CD8-positive, alpha-beta memory T cell (primary cell): ENCODE measurements at regions not wholly inside any gene's neighbourhood (a gene's known extent, or its start where the extent isn't known, plus 50 kb on each side); places are given as distances from the start of the nearest gene placed in this dataset.

ENCODE experiments used
- CTCF ChIA-PET: fragments of 350-600 bp; sonication (Branson Sonifier 250); formaldehyde crosslinking; loops from one replicate; lab custom pipeline; 2021; ENCODE audit warnings: antibody characterized with exemption; lab: Charles Lee
- POLR2A ChIA-PET: fragments of 350-600 bp; sonication (Branson Sonifier 250); formaldehyde crosslinking; loops from one replicate; lab custom pipeline; 2021; ENCODE audit warnings: antibody characterized with exemption; lab: Charles Lee
- DNase-seq, 5 donors: peaks; one replicate each; pipeline versions ENCODE4 v3.0.0 to v3.0.0-alpha.2; 2020 to 2022; ENCODE audit warnings: mixed read lengths in 1 of 5
- H3K27ac ChIP-seq: one replicate; pipeline ENCODE4 v1.7.0; 2013; ENCODE audit warnings: low read depth, mild to moderate bottlenecking, low read length, moderate library complexity
- H3K27me3 ChIP-seq: 2 replicates; pipeline ENCODE4 v1.7.0; 2013; ENCODE audit warnings: low read length, mild to moderate bottlenecking; ENCODE audit not compliant: insufficient read depth, poor library complexity, severe bottlenecking
- H3K36me3 ChIP-seq: 2 replicates; pipeline ENCODE4 v1.7.0; 2013; ENCODE audit warnings: mild to moderate bottlenecking, low read length, moderate library complexity; ENCODE audit not compliant: insufficient read depth
- H3K4me1 ChIP-seq: 2 replicates; pipeline ENCODE4 v1.7.0; 2013; ENCODE audit warnings: mild to moderate bottlenecking, low read length, moderate library complexity; ENCODE audit not compliant: insufficient read depth
- H3K4me3 ChIP-seq: 2 replicates; pipeline ENCODE4 v1.7.0; 2013; ENCODE audit warnings: mild to moderate bottlenecking, low read length
- H3K9me3 ChIP-seq: 2 replicates; pipeline ENCODE4 v1.7.0; 2013; ENCODE audit warnings: mild to moderate bottlenecking, low read length
- H3K27ac Mint-ChIP-seq, 8 donors: one replicate each; pipeline ENCODE4 v1.8.0; 2020 to 2021; ENCODE audit warnings: mixed read lengths in 8 of 8, mild to moderate bottlenecking in 6 of 8, inconsistent platforms in 3 of 8, moderate library complexity in 3 of 8
- H3K27me3 Mint-ChIP-seq, 2 donors: one replicate each; pipeline ENCODE4 v1.8.0; 2020 to 2021; ENCODE audit warnings: mixed read lengths in 2 of 2, mild to moderate bottlenecking in 1 of 2, moderate library complexity in 1 of 2
- H3K36me3 Mint-ChIP-seq, 3 donors: one replicate each; pipeline ENCODE4 v1.8.0; 2020 to 2021; ENCODE audit warnings: mixed read lengths in 3 of 3, inconsistent platforms in 1 of 3, mild to moderate bottlenecking in 1 of 3
- H3K4me1 Mint-ChIP-seq, 3 donors: one replicate each; pipeline ENCODE4 v1.8.0; 2020 to 2021; ENCODE audit warnings: mixed read lengths in 3 of 3, inconsistent platforms in 1 of 3, mild to moderate bottlenecking in 1 of 3
- H3K4me3 Mint-ChIP-seq, 7 donors: one replicate each; pipeline ENCODE4 v1.8.0; 2020 to 2021; ENCODE audit warnings: mixed read lengths in 7 of 7, mild to moderate bottlenecking in 6 of 7, moderate library complexity in 4 of 7, inconsistent platforms in 2 of 7
- H3K9me3 Mint-ChIP-seq, 5 donors: one replicate each; pipeline ENCODE4 v1.8.0; 2020 to 2022; ENCODE audit warnings: mixed read lengths in 5 of 5, mild to moderate bottlenecking in 3 of 5, moderate library complexity in 2 of 5, inconsistent platforms in 1 of 5

DNA sequence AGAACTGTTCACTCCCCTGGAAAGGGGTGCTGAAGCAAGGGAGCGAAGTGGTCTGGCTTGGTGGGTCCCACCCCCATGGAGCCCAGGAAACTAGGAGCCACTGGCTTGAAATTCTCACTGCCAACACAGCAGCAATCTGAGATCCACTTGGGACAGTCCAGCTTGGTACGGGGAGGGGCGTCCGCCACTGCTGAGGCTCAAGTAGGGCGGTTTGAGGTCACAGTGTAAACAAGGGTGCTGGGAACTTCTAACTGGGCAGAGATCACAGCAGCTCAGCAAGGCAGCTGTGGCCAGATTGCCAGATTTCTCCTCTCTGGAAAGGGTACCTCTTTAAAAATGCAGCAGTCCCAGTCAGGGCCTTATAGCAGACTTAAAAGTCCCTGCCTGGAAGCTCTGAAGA is 53.9 kb upstream of the GALNTL6 start:
- Histone ChIP-seq H3K36me3 (no peaks in the 10 kb centered on the region), H3K27me3 (no peaks in the 10 kb centered on the region), H3K4me3 (no peak overlapping the region), H3K4me1 (no peaks in the 10 kb centered on the region), H3K27ac (no peak overlapping the region), H3K9me3 (no peaks in the 10 kb centered on the region)
- POLR2A ChIA-PET: no interaction called here
- no peak overlapping the region for H3K4me3 Mint-ChIP-seq
- peaks cover 0 to 2% of the 10 kb centered on the region in 2 donors for H3K27me3 Mint-ChIP-seq
- no peaks in the 10 kb centered on the region for H3K36me3 Mint-ChIP-seq
- H3K9me3 Mint-ChIP-seq: peaks cover 10 to 41% (median 16%) of the 10 kb centered on the region in 5 donors
- H3K4me1 Mint-ChIP-seq: no peaks in the 10 kb centered on the region
- no peak for DNase-seq
- CTCF ChIA-PET: no interaction called here
- no peak overlapping the region for H3K27ac Mint-ChIP-seq

DNA sequence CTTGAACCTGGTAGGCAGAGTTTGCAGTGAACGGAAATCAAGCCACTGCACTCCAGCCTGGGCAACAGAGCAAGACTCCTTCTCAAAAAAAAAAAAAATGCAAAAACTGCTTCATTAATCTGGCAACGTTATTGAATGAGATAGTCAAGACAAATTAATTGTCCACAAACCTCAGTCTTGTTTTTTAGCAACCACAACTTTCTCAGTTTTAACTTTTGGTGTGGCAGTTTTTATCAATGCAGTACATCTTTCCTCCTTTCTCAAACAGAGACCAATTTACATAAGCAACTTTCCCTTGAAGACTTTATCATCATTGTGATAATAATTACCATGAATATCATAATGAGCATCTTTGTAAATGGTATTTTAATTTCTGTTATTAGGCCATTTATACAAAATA is 61.7 kb upstream of the GALNTL6 start:
- H3K4me1 Mint-ChIP-seq: no peaks in the 10 kb centered on the region
- no peak overlapping the region for H3K4me3 Mint-ChIP-seq
- no peak overlapping the region for H3K27ac Mint-ChIP-seq
- Histone ChIP-seq H3K36me3 (no peaks in the 10 kb centered on the region), H3K4me1 (no peaks in the 10 kb centered on the region), H3K9me3 (no peaks in the 10 kb centered on the region), H3K27me3 (no peaks in the 10 kb centered on the region), H3K27ac (no peak overlapping the region), H3K4me3 (no peak overlapping the region)
- H3K27me3 Mint-ChIP-seq: peaks cover 0 to 2% of the 10 kb centered on the region in 2 donors
- peaks cover 3 to 16% (median 8%) of the 10 kb centered on the region in 5 donors for H3K9me3 Mint-ChIP-seq
- DNase-seq: no peak
- no peaks in the 10 kb centered on the region for H3K36me3 Mint-ChIP-seq
- POLR2A ChIA-PET: no interaction called here
- CTCF ChIA-PET: no interaction called here

DNA sequence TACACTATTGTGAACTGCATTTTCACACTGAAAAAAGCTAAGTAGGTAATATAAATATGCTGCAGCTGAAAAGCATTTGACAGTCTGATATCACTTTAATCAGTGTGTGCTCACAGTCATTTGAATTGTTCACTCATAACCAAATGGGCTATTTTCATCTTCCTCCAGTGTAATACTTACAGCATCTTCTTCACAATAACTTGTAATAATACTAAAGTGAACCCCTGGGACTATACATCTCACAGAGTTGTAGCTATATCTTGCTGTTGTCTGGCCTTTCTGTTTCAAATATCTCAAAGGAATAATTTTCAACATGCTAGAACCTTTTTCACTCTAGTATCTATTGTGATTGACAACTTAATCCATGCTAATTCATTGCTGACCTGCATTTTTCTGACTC is 66.8 kb upstream of the GALNTL6 start:
- Histone ChIP-seq H3K36me3 (no peaks in the 10 kb centered on the region), H3K27me3 (no peaks in the 10 kb centered on the region), H3K9me3 (no peaks in the 10 kb centered on the region), H3K4me1 (no peaks in the 10 kb centered on the region), H3K4me3 (no peak overlapping the region), H3K27ac (no peak overlapping the region)
- CTCF ChIA-PET: no interaction called here
- H3K4me3 Mint-ChIP-seq: no peak overlapping the region
- peaks cover 0 to 2% (median 0%) of the 10 kb centered on the region in 3 donors for H3K36me3 Mint-ChIP-seq
- H3K27ac Mint-ChIP-seq: no peak overlapping the region
- no peaks in the 10 kb centered on the region for H3K4me1 Mint-ChIP-seq
- DNase-seq: no peak
- H3K9me3 Mint-ChIP-seq: peaks cover 0 to 14% (median 4%) of the 10 kb centered on the region in 5 donors
- POLR2A ChIA-PET: no interaction called here
- no peaks in the 10 kb centered on the region for H3K27me3 Mint-ChIP-seq

DNA sequence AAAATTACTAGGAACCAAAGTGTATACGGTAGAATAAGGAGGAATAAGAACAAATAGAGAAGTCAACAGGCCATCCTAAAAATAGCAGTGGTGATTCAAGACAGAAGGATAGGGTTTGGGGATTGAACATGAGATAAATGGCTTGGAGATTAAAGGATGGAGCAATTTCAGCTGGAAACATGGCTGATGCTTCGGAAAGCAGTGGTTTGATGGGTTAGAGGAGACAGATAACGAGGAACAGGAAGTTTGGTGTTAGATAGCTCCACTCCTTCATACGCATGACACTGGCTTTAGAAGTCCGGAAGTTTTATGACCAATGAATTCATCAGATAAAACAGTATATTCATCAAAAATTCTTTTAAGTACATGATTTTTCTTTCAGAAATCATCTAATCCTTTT is 70.8 kb upstream of the GALNTL6 start:
- Histone ChIP-seq H3K4me1 (no peaks in the 10 kb centered on the region), H3K36me3 (no peaks in the 10 kb centered on the region), H3K9me3 (no peaks in the 10 kb centered on the region), H3K27me3 (no peaks in the 10 kb centered on the region), H3K4me3 (no peak overlapping the region), H3K27ac (no peak overlapping the region)
- Mint-ChIP-seq H3K9me3 (peaks cover 0 to 19% (median 6%) of the 10 kb centered on the region in 5 donors), H3K27me3 (no peaks in the 10 kb centered on the region), H3K4me1 (no peaks in the 10 kb centered on the region), H3K36me3 (peaks cover 0 to 2% (median 0%) of the 10 kb centered on the region in 3 donors), H3K4me3 (no peak overlapping the region), H3K27ac (no peak overlapping the region)
- ChIA-PET CTCF (no interaction called here), POLR2A (no interaction called here)
- no peak for DNase-seq

DNA sequence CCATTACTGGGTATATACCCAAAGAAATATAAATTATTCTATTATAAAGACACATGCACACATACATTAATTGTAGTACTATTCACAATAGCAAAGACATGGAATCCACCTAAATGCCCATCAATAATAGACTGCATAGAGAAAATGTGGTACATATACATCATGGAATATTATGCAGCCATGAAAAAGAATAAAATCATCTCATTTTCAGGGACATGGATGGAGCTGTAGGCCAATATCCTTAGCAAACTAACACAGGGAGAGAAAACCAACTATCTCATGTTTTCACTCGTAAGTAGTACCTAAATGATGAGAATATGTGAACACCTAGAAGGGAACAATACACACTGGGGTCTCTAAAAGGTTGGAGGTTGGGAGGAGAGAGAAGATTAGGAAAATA is 86.0 kb upstream of the GALNTL6 start:
- H3K9me3 ChIP-seq: no peaks in the 10 kb centered on the region
- H3K27ac ChIP-seq: no peak overlapping the region
- Mint-ChIP-seq H3K36me3 (no peaks in the 10 kb centered on the region), H3K27me3 (no peaks in the 10 kb centered on the region), H3K27ac (no peak overlapping the region), H3K4me3 (no peak overlapping the region), H3K9me3 (peaks cover 11 to 37% (median 21%) of the 10 kb centered on the region in 5 donors), H3K4me1 (no peaks in the 10 kb centered on the region)
- no peak overlapping the region for H3K4me3 ChIP-seq
- no peak for DNase-seq
- ChIA-PET CTCF (no interaction called here), POLR2A (no interaction called here)
- H3K4me1 ChIP-seq: no peaks in the 10 kb centered on the region
- no peaks in the 10 kb centered on the region for H3K36me3 ChIP-seq
- H3K27me3 ChIP-seq: no peaks in the 10 kb centered on the region

DNA sequence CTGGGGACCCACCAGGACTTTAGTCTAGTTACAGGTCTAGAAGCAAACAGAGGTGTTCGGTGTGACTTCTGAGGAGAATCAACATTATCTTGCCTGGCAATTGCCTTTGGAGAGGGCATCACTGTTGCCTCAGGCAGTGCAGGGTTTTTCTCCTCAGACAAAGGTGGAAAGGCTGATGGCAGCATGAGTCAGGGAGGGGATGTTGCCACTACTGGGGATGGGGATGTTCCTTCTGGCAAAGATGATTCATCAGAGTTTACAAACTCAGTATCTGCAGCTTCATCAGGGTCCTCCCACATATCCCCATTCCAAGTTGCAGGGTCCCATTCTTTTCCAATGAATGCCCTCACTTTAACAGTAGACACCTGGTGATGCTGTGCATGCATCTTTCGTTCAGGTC is 91.3 kb upstream of the GALNTL6 start:
- no peak for DNase-seq
- Histone ChIP-seq H3K27me3 (no peaks in the 10 kb centered on the region), H3K9me3 (no peaks in the 10 kb centered on the region), H3K4me1 (no peaks in the 10 kb centered on the region), H3K36me3 (no peaks in the 10 kb centered on the region), H3K4me3 (no peak overlapping the region), H3K27ac (no peak overlapping the region)
- ChIA-PET CTCF (no interaction called here), POLR2A (no interaction called here)
- H3K4me3 Mint-ChIP-seq: no peak overlapping the region
- H3K4me1 Mint-ChIP-seq: no peaks in the 10 kb centered on the region
- H3K27me3 Mint-ChIP-seq: peaks cover 0 to 1% of the 10 kb centered on the region in 2 donors
- H3K36me3 Mint-ChIP-seq: no peaks in the 10 kb centered on the region
- H3K27ac Mint-ChIP-seq: no peak overlapping the region
- peaks cover 12 to 17% (median 12%) of the 10 kb centered on the region in 5 donors for H3K9me3 Mint-ChIP-seq

DNA sequence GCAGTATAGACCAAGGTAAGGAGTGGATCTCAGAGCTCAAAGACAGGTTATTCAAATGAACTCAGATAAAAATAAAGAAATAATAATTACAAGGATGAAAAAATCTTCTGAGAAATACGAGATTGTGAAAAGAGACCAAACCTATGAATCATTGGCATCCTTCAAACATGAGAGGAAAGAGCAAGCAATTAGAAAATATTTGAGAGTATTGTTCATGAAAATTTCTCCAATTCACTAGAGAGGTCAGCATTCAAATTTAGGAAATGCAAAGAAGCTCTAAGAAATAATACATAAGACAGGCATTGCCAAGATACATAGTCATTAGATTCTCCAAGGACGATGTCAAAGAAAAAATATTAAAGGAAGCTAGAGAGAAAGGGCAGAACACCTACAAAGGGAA is 93.5 kb upstream of the GALNTL6 start:
- H3K27me3 ChIP-seq: no peaks in the 10 kb centered on the region
- no peak overlapping the region for H3K27ac ChIP-seq
- ChIA-PET POLR2A (no interaction called here), CTCF (no interaction called here)
- Mint-ChIP-seq H3K36me3 (no peaks in the 10 kb centered on the region), H3K4me1 (no peaks in the 10 kb centered on the region), H3K27me3 (peaks cover 0 to 1% of the 10 kb centered on the region in 2 donors), H3K4me3 (no peak overlapping the region), H3K9me3 (peaks cover 9 to 17% (median 12%) of the 10 kb centered on the region in 5 donors), H3K27ac (no peak overlapping the region)
- H3K4me1 ChIP-seq: no peaks in the 10 kb centered on the region
- H3K36me3 ChIP-seq: no peaks in the 10 kb centered on the region
- no peaks in the 10 kb centered on the region for H3K9me3 ChIP-seq
- DNase-seq: no peak
- no peak overlapping the region for H3K4me3 ChIP-seq

DNA sequence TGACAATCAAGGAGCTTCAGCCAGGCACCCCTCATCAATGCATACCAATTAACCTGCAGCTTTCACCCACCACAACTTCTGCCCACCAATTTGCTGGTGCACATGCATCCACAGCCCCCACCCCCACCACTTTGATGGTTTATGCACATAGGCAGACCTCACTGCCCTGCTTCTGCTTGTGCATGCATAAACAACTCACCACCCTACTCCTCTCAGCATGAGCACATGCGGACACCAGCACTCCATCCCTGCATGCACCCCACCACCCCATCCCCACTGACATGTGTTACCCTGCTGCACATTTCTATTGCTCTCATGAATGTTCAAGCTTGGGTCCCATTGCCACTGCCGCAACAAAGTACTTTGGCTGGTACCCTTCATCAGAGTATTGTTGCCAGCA is 94.5 kb upstream of the GALNTL6 start:
- no peaks in the 10 kb centered on the region for H3K4me1 Mint-ChIP-seq
- POLR2A ChIA-PET: no interaction called here

More for the DNA sequence above, 94.5 kb upstream of the GALNTL6 start:
- no peaks in the 10 kb centered on the region for H3K36me3 ChIP-seq
- peaks cover 8 to 13% (median 11%) of the 10 kb centered on the region in 5 donors for H3K9me3 Mint-ChIP-seq
- no peak for DNase-seq
- CTCF ChIA-PET: interaction anchor here (1.4 kb wide), 1 partner anchor 8 kb away, joined by 3 read pairs; no protein-coding TSS in a partner anchor
- H3K4me3 ChIP-seq: no peak overlapping the region
- H3K4me3 Mint-ChIP-seq: no peak overlapping the region
- no peaks in the 10 kb centered on the region for H3K27me3 ChIP-seq
- no peak overlapping the region for H3K27ac Mint-ChIP-seq
- H3K27me3 Mint-ChIP-seq: peaks cover 0 to 1% of the 10 kb centered on the region in 2 donors
- H3K4me1 ChIP-seq: no peaks in the 10 kb centered on the region
- H3K36me3 Mint-ChIP-seq: no peaks in the 10 kb centered on the region
- no peaks in the 10 kb centered on the region for H3K9me3 ChIP-seq
- H3K27ac ChIP-seq: no peak overlapping the region
